ENCODE measurements at regions not wholly inside any gene's neighbourhood (a gene's known extent, or its start where the extent isn't known, plus 50 kb on each side); places are given as distances from the start of the nearest gene placed in this dataset.

DNA sequence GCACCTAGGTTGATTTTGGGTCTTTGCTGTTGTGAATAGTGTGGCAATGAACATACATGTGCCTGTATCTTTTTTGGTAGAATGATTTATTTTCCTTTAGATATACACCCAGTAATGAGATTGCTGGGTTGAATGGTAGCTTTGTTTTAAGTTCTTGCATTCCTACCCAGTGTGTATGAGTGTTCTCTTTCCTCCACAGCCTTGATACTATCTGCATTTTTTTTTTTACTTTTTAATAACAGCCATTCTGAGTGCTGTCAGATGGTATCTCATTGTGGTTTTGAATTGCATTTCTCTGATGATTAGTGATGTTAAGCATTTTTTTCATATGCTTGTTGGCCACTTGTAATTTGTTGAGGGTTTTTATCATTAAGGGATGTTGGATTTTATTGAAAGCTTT is 351.8 kb upstream of the GNPDA2 start:
- Histone ChIP-seq H3K9me3 (ENCODE audit: control insufficient read depth in 2 of 2, insufficient read depth in 1 of 2, low read length in 1 of 2) (no peaks in the 10 kb centered on the region), H3K27me3 (ENCODE audit: control insufficient read depth in 2 of 2, insufficient read depth in 1 of 2, low read length in 1 of 2) (no peaks in the 10 kb centered on the region), H3K4me1 (ENCODE audit: control insufficient read depth in 2 of 2, insufficient read depth in 2 of 2, low read length in 2 of 2) (no peaks in the 10 kb centered on the region), H3K4me3 (ENCODE audit: low read length in 2 of 2) (no peak overlapping the region), H3K27ac (ENCODE audit: low read depth in 1 of 2, low read length in 1 of 2) (no peak overlapping the region), H3K36me3 (ENCODE audit: control insufficient read depth in 2 of 2, insufficient read depth in 2 of 2, low read length in 1 of 2) (no peaks in the 10 kb centered on the region)
- no peak for DNase-seq (ENCODE audit: low read depth in 6 of 9, low spot score in 9 of 9)

DNA sequence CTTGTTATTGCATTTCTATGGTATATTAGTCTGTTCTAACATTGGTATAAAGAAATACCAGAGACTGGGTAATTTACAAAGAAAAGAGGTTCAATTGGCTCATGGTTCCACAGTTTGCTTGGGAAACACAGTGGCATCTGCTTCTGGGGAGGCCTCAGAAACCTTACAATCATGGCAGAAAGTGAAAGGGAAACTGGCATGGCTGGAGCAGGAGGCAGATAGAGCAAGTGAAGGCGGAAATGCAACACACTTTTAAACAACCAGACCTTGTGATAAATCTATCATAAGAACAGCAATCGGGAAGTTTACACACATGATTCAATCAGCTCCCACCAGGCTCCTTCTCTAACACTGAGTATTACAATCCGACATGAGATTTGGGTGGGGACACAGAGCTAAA is 346.6 kb upstream of the GNPDA2 start:
- H3K4me3 ChIP-seq (ENCODE audit: low read length in 2 of 2): no peak overlapping the region
- DNase-seq (ENCODE audit: low read depth in 6 of 9, low spot score in 9 of 9): no peak
- WGBS: 89% methylated on average over 3 of the region's 3 CpGs
- H3K4me1 ChIP-seq (ENCODE audit: control insufficient read depth in 2 of 2, insufficient read depth in 2 of 2, low read length in 2 of 2): no peaks in the 10 kb centered on the region
- H3K36me3 ChIP-seq (ENCODE audit: control insufficient read depth in 2 of 2, insufficient read depth in 2 of 2, low read length in 1 of 2): no peaks in the 10 kb centered on the region
- no peak overlapping the region for H3K27ac ChIP-seq (ENCODE audit: low read depth in 1 of 2, low read length in 1 of 2)
- H3K27me3 ChIP-seq (ENCODE audit: control insufficient read depth in 2 of 2, insufficient read depth in 1 of 2, low read length in 1 of 2): no peaks in the 10 kb centered on the region
- H3K9me3 ChIP-seq (ENCODE audit: control insufficient read depth in 2 of 2, insufficient read depth in 1 of 2, low read length in 1 of 2): peaks cover 0 to 7% of the 10 kb centered on the region in 2 donors

DNA sequence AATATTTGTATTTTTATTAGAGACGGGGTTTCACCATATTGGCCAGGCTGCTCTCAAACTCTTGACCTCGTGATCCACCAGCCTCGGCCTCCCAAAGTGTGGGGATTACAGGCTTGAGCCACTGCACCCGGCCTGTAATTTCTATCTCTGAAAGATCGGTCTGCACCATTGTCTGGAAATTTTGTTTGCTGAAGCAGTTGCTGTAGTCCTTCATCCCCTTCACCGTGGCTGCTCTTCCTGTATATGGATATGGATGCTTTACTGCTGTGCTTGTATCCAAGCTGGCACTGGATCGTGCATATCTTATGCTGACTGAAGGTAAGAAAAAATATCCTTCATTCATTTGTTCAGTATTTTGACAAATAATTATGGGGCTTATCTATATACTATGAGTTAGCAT is 338.4 kb upstream of the GNPDA2 start:
- 93% methylated on average over 7 of the region's 7 CpGs for whole genome bisulfite sequencing
- Histone ChIP-seq H3K36me3 (ENCODE audit: control insufficient read depth in 2 of 2, insufficient read depth in 2 of 2, low read length in 1 of 2) (no peaks in the 10 kb centered on the region), H3K27ac (ENCODE audit: low read depth in 1 of 2, low read length in 1 of 2) (no peak overlapping the region), H3K27me3 (ENCODE audit: control insufficient read depth in 2 of 2, insufficient read depth in 1 of 2, low read length in 1 of 2) (no peaks in the 10 kb centered on the region), H3K4me3 (ENCODE audit: low read length in 2 of 2) (no peak overlapping the region), H3K4me1 (ENCODE audit: control insufficient read depth in 2 of 2, insufficient read depth in 2 of 2, low read length in 2 of 2) (no peaks in the 10 kb centered on the region), H3K9me3 (ENCODE audit: control insufficient read depth in 2 of 2, insufficient read depth in 1 of 2, low read length in 1 of 2) (peaks cover 0 to 4% of the 10 kb centered on the region in 2 donors)
- DNase-seq (ENCODE audit: low read depth in 6 of 9, low spot score in 9 of 9): no peak

DNA sequence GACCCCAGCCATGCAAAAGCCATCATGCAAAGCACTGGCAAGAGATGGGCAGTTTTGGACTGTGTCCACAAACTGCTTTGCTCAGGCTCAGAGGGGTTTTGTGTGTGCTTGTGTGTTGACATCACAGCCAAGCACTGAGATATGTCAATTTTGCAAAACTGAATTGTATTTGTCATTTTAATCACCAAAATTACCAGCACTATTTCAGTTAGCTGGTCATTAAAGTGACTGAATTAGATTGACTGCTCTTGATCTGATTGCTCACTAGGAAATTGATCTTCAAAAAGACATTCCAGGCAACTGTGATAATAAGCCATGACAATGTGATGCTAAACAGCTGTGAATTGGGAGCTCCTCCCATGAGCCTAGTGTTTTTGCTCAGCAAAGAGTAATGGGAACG is 337.3 kb upstream of the GNPDA2 start:
- no peak for DNase-seq (ENCODE audit: low read depth in 6 of 9, low spot score in 9 of 9)
- WGBS: 39% methylated on average over 1 of the region's 1 CpG
- Histone ChIP-seq H3K36me3 (ENCODE audit: control insufficient read depth in 2 of 2, insufficient read depth in 2 of 2, low read length in 1 of 2) (no peaks in the 10 kb centered on the region), H3K4me3 (ENCODE audit: low read length in 2 of 2) (no peak overlapping the region), H3K27ac (ENCODE audit: low read depth in 1 of 2, low read length in 1 of 2) (no peak overlapping the region), H3K4me1 (ENCODE audit: control insufficient read depth in 2 of 2, insufficient read depth in 2 of 2, low read length in 2 of 2) (no peaks in the 10 kb centered on the region), H3K27me3 (ENCODE audit: control insufficient read depth in 2 of 2, insufficient read depth in 1 of 2, low read length in 1 of 2) (no peaks in the 10 kb centered on the region), H3K9me3 (ENCODE audit: control insufficient read depth in 2 of 2, insufficient read depth in 1 of 2, low read length in 1 of 2) (no peaks in the 10 kb centered on the region)

DNA sequence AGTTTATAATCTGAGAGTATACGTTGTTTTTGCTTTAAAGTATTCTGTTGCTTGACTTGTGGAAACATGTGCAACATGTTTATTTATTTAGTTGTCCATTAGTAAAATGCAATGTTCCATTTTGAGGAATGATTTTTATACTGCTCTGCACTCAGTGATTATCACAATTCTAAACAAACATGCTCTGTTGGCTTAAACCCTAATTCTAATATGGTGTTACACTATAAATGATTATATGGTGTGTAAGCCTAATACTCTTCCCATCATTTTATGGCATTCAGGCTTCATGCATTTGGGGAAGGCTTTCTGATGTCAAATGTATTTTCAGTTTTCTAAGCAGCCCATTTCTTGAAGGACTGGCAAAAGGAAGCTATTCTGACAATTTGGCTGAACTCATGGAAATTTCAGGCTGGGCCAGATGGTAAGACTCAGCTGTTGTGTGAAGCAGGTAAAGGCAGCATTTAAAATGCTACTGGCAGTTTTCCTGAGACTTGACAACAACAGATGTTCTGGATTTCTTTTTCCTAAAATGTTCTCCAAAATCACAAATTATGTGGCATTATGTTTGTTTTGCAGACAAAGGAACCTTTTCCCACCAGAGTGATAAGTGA is 336.7 kb upstream of the GNPDA2 start:
- H3K27ac ChIP-seq (ENCODE audit: low read depth in 1 of 2, low read length in 1 of 2): no peak overlapping the region
- 87% methylated on average over 1 of the region's 1 CpG for WGBS
- H3K9me3 ChIP-seq (ENCODE audit: control insufficient read depth in 2 of 2, insufficient read depth in 1 of 2, low read length in 1 of 2): no peaks in the 10 kb centered on the region
- no peaks in the 10 kb centered on the region for H3K4me1 ChIP-seq (ENCODE audit: control insufficient read depth in 2 of 2, insufficient read depth in 2 of 2, low read length in 2 of 2)
- DNase-seq (ENCODE audit: low read depth in 6 of 9, low spot score in 9 of 9): no peak
- no peaks in the 10 kb centered on the region for H3K36me3 ChIP-seq (ENCODE audit: control insufficient read depth in 2 of 2, insufficient read depth in 2 of 2, low read length in 1 of 2)
- H3K27me3 ChIP-seq (ENCODE audit: control insufficient read depth in 2 of 2, insufficient read depth in 1 of 2, low read length in 1 of 2): no peaks in the 10 kb centered on the region
- H3K4me3 ChIP-seq (ENCODE audit: low read length in 2 of 2): no peak overlapping the region

DNA sequence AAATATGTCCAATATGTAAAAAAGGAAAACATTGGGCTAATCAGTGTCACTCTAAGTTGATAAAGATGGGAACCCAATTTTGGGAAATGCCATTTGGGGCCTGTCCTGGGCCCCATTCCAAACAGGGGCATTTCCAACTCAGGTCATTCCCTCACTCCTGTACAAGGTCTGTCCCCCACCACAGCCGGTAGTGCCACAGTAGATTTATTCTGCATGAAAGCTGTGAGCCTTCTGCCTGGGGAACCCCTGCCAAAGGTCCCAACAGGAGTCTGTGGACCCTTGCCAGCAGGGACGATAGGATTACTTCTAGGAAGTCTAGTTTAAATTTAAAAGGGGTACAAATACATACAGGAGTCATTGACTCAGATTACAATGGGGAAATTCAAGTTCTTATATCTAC is 317.6 kb upstream of the GNPDA2 start:
- Histone ChIP-seq H3K9me3 (ENCODE audit: control insufficient read depth in 2 of 2, insufficient read depth in 1 of 2, low read length in 1 of 2) (peaks cover 0 to 5% of the 10 kb centered on the region in 2 donors), H3K27ac (ENCODE audit: low read depth in 1 of 2, low read length in 1 of 2) (no peak overlapping the region), H3K36me3 (ENCODE audit: control insufficient read depth in 2 of 2, insufficient read depth in 2 of 2, low read length in 1 of 2) (no peaks in the 10 kb centered on the region), H3K4me1 (ENCODE audit: control insufficient read depth in 2 of 2, insufficient read depth in 2 of 2, low read length in 2 of 2) (no peaks in the 10 kb centered on the region), H3K4me3 (ENCODE audit: low read length in 2 of 2) (no peak overlapping the region), H3K27me3 (ENCODE audit: control insufficient read depth in 2 of 2, insufficient read depth in 1 of 2, low read length in 1 of 2) (no peaks in the 10 kb centered on the region)
- WGBS: 86% methylated on average over 2 of the region's 2 CpGs
- DNase-seq (ENCODE audit: low read depth in 6 of 9, low spot score in 9 of 9): no peak

DNA sequence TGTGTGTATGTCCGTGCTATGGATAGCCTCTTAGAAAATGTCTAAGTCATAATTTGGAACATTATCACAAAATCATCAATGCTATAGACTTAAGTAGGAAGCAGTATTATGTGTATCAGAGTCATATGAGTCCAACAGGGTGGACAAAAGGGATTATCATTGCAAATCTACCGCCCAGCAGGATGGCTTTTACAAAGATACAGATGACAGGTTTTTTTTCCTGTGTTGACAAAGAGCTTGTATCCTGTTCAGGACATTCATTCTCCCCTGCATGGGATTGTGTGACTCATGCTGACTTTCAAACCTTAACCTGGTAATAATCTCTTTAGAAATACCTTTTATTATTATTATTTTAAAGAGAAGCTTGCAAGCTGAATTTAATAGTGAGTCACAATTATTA is 310.3 kb upstream of the GNPDA2 start:
- Histone ChIP-seq H3K4me1 (ENCODE audit: control insufficient read depth in 2 of 2, insufficient read depth in 2 of 2, low read length in 2 of 2) (no peaks in the 10 kb centered on the region), H3K4me3 (ENCODE audit: low read length in 2 of 2) (no peak overlapping the region), H3K27ac (ENCODE audit: low read depth in 1 of 2, low read length in 1 of 2) (no peak overlapping the region), H3K9me3 (ENCODE audit: control insufficient read depth in 2 of 2, insufficient read depth in 1 of 2, low read length in 1 of 2) (no peaks in the 10 kb centered on the region), H3K27me3 (ENCODE audit: control insufficient read depth in 2 of 2, insufficient read depth in 1 of 2, low read length in 1 of 2) (no peaks in the 10 kb centered on the region), H3K36me3 (ENCODE audit: control insufficient read depth in 2 of 2, insufficient read depth in 2 of 2, low read length in 1 of 2) (no peaks in the 10 kb centered on the region)
- WGBS: 82% methylated on average over 2 of the region's 2 CpGs
- DNase-seq (ENCODE audit: low read depth in 6 of 9, low spot score in 9 of 9): no peak

DNA sequence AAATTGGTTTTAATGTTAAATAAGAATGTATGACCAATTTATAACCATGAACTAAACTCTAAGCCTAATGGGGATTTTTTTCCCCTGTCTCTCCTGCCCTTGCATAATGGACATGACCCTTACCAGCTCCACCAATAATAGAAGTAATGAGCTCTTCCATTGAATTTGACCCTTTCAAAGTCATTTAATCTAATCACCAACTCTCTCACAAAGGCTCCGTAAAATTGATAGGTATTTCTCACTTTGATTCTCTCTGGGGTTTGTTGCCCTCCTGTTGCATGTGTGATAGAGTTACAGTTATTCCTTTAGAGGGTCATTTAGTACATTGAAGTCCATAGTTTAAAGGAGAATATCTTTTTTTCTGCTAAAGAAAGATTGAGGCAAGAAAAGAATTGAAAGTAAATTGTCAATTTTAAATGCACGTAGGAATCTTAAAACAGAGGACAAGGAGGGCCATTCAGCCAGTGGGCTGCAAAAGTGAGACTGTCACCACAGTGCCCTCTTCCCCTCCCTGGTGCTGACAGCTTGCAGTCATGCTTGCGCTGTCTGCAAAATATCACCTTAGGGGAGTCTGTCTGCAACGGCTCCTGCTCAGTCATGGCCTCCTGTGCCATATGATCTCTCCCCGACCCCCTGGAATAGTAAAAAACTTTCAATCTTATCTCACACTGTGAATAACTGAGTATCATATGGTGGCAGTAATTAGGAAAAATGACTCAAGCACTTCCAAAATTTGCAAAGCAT is 307.5 kb upstream of the GNPDA2 start:
- no peaks in the 10 kb centered on the region for H3K27me3 ChIP-seq (ENCODE audit: control insufficient read depth in 2 of 2, insufficient read depth in 1 of 2, low read length in 1 of 2)
- no peak for DNase-seq (ENCODE audit: low read depth in 6 of 9, low spot score in 9 of 9)
- no peak overlapping the region for H3K27ac ChIP-seq (ENCODE audit: low read depth in 1 of 2, low read length in 1 of 2)
- WGBS: 69% methylated on average over 5 of the region's 5 CpGs
- no peaks in the 10 kb centered on the region for H3K9me3 ChIP-seq (ENCODE audit: control insufficient read depth in 2 of 2, insufficient read depth in 1 of 2, low read length in 1 of 2)
- no peaks in the 10 kb centered on the region for H3K36me3 ChIP-seq (ENCODE audit: control insufficient read depth in 2 of 2, insufficient read depth in 2 of 2, low read length in 1 of 2)
- no peaks in the 10 kb centered on the region for H3K4me1 ChIP-seq (ENCODE audit: control insufficient read depth in 2 of 2, insufficient read depth in 2 of 2, low read length in 2 of 2)
- H3K4me3 ChIP-seq (ENCODE audit: low read length in 2 of 2): no peak overlapping the region

DNA sequence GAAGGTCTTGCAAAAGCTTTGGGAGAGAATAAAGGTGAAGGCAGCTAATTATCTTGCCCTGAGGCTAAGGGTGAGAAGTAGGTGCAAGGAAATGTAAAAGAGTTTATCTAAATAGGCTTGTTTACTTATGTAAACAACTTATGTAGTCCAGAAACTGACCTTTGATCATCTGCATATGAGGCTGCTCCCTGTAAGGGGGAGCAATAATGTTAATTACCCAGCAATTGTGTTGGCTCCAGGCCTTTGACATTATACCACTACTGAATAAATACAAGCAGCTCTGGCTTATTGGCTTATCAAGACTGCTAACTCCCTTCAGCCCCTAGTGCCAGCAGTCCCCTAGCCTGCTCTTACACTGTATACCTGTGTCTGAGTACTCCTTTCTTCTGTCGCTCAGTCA is 303.7 kb upstream of the GNPDA2 start:
- Histone ChIP-seq H3K27me3 (ENCODE audit: control insufficient read depth in 2 of 2, insufficient read depth in 1 of 2, low read length in 1 of 2) (no peaks in the 10 kb centered on the region), H3K36me3 (ENCODE audit: control insufficient read depth in 2 of 2, insufficient read depth in 2 of 2, low read length in 1 of 2) (no peaks in the 10 kb centered on the region), H3K4me3 (ENCODE audit: low read length in 2 of 2) (no peak overlapping the region), H3K4me1 (ENCODE audit: control insufficient read depth in 2 of 2, insufficient read depth in 2 of 2, low read length in 2 of 2) (no peaks in the 10 kb centered on the region), H3K27ac (ENCODE audit: low read depth in 1 of 2, low read length in 1 of 2) (no peak overlapping the region), H3K9me3 (ENCODE audit: control insufficient read depth in 2 of 2, insufficient read depth in 1 of 2, low read length in 1 of 2) (no peaks in the 10 kb centered on the region)
- no peak for DNase-seq (ENCODE audit: low read depth in 6 of 9, low spot score in 9 of 9)
- WGBS: 100% methylated on average over 1 of the region's 1 CpG

All from thymus (tissue), 11 donors.